ENCODE measurements at regions not wholly inside any gene's neighbourhood (a gene's known extent, or its start where the extent isn't known, plus 50 kb on each side); places are given as distances from the start of the nearest gene placed in this dataset.

- no peak for DNase-seq
These were observed 88.3 kb upstream of the MSX1 start for GRCh38 chr4:4771160-4771559.

DNA sequence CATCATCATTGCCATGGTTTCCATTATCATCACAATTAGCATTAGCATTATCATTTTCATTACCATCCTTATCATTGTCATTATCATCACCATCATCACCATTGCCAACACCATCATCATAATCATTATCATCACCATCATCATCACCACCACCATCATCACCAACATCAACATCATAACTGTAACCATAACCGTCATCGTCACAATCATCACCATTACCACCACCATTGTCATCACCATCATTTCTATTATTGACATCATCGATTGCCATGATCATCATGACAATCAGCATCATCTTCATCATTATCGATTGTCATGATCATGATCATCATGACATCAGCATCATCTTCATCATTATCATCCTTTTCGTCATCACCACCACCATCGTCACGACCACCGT is 88.9 kb upstream of the MSX1 start:
- no peak for DNase-seq

GRCh38 chr4:4766564-4766963 is 92.9 kb upstream of the MSX1 start:
- DNase-seq: no peak

GRCh38 chr4:4765811-4766210 is 93.7 kb upstream of the MSX1 start:
- DNase-seq: no peak

DNA sequence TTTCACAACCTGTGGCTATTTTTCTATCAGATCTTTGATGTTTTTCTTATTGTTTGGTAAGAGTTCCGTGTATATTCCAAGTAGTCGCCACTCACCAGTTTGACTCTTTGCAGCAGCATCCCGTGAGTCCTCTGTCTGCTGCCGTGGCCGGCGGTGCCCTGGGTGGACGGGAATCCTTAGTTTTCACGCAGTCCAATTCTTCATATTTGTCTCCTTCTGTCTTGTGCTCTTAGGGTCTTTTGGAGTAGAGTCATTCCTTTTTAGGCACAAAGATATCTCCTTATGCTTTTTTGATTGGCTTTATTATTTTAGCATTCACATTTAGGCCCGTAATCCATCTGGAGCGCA is 94.9 kb upstream of the MSX1 start:
- no peak for DNase-seq

- DNase-seq: no peak
These were observed 95.5 kb upstream of the MSX1 start for GRCh38 chr4:4763822-4764557.

- DNase-seq: no peak
These were observed 96.3 kb upstream of the MSX1 start for GRCh38 chr4:4762909-4763821.

GRCh38 chr4:4762300-4762699 is 97.2 kb upstream of the MSX1 start:
- DNase-seq: no peak

- DNase-seq: peak; percentile 47
These were observed 98.1 kb upstream of the MSX1 start for GRCh38 chr4:4761128-4761982.

DNA sequence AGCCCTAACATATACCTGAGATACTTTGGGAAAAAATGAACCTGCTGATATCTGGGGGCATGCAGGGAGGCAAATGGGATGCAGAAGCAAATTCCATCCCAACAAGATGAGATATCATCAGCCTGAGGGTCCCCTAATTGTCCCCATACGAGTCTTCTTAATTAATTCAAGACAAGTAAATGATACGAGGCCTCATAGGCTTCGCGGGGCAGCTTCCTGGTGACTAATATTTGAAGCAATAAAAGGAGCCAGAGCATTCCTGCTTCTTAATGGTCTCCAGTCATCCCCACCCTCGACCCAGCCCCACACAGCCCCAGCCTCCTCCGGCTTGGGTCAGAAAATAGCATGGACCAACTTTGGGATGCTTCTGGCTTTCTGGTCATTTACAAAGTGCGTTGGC is 99.6 kb upstream of the MSX1 start:
- DNase-seq: no peak

DNA sequence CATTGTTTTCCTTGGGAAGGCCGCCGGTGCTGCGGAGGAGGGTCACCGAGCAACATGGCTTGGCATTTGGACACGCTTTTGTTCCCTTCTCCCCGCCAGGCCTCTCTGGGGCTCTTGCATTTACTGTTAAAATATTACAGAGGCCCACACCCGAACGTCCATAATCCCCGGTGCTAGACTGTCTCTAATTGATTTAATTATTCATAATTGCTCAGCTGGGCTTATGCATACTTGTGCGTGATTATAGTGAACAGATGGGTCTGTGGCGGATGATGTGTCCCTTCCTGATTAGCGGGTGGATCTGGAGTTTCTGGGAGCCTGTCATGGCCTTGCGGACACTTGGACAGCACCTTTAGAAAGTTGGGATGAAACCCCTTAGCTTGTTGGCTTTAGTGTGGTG is 100.2 kb upstream of the MSX1 start:
- DNase-seq: no peak

GRCh38 chr4:4758681-4759080 is 100.8 kb upstream of the MSX1 start:
- no peak for DNase-seq

- no peak for DNase-seq
These were observed 104.2 kb upstream of the MSX1 start for GRCh38 chr4:4755306-4755705.

DNA sequence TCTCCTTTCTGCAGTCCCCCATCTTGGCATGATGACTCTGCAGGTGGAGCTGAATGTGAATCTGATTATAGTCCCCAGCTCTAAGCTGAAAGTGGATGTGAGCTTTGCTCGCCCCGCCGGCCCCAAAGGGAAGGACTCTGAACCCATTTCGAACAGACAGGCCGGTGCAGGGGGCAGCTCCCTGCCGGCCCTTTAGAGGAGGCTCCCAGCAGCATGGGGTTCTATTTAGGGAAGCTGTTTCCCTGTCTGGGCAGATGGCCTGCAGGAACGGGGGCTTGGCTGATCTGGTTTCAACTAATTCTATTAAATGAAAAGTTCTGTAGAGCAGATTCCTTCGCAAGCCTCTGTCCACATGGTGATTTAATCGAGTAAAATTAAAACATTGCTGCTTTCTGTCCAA is 104.8 kb upstream of the MSX1 start:
- DNase-seq: no peak

DNA sequence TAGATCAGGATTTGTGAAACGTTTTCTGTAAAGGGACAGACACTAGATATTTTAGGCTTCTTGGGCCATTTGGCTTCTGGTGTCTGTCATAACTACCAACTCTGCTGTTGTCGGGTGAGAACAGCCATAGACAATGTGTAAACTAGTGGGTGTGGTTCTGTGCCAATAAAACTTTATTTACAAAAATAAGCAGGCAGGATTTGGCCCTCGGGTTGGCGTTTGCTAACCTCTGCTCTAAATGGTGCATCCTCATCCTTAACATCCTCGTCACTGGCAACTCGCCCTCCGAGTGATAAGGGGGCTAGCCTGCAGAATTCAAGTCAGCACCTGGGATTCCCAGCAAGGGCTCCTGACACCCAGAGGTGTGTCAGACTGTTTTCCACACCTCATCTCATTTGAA is 105.8 kb upstream of the MSX1 start:
- no peak for DNase-seq

- peak; percentile 67 for DNase-seq
These were observed 106.7 kb upstream of the MSX1 start for GRCh38 chr4:4752576-4753401.

DNA sequence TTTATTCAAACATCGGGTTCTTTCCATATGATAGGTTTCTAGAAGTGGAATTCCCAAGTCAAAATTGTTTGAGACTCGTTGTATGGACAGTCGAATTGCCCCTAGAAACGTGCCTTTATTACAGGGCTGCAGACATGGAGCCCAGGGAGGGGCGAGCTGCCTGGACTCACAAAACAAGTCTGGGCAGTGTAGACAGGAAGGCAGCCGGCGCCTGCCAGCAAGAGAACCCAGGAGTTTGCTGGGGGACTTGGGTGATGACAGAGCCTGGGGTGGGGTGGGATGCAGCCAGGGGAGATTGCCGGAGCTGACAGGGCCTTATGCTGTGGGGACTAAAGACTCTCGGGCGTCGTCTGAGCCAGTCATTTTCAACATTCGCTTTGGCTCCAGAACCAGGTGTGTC is 107.4 kb upstream of the MSX1 start:
- DNase-seq: no peak

GRCh38 chr4:4750187-4750586 is 109.3 kb upstream of the MSX1 start:
- DNase-seq: no peak

DNA sequence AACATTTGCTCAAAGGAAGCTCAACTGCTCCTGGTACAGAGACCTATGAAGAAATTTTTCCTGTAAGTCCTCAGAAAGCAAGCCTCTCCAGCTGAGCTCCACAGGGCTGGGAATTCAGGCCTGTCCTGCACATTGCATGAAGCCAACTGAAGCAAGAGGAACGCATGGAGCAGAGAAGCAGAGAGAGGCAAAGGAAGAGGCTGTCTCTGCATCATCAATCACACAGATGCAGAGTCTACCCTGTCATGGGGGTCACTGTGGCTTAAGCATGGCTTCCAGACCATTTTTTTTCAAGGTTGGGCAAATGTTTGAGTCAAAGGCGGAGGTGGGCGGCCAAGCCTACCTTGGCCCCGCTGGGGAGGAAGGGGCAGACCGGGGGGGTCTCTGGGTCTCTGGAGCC is 110.3 kb upstream of the MSX1 start:
- no peak for DNase-seq

- no peak for DNase-seq
These were observed 113.0 kb upstream of the MSX1 start for GRCh38 chr4:4746444-4746843.

DNA sequence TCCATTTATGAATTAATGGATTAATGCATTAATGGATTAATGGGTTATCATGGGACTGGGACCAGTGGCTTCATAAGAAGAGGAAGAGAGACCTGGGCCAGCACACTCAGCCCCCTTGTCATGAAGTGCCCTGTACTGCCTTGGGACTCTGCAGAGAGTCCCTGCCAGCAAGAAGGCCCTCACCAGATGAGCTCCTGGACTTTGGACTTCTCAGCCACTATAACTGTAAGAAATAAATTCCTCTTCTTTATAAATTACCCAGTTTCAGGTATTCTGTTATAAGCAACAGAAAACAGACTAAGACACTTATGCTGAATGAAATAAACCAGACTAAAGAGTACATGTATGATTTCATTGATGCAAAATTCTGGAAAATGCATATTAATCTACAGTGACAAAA is 119.4 kb upstream of the MSX1 start:
- no peak for DNase-seq

GRCh38 chr4:4735870-4736269 is 123.6 kb upstream of the MSX1 start:
- DNase-seq: no peak
